SK-N-SH treated with all-trans-retinoic acid at 6 μM for 48 hours (cell line): ENCODE measurements at regions not wholly inside any gene's neighbourhood (a gene's known extent, or its start where the extent isn't known, plus 50 kb on each side); places are given as distances from the start of the nearest gene placed in this dataset.

Experiments used
- ATAC-seq: fragments of 200-7000 bp; cut with Tn5 transposase; 3 replicates; pipeline ENCODE4 v1.9.1; 2020; ENCODE audit warnings: mild to moderate bottlenecking, moderate library complexity
- ARNTL ChIP-seq: fragments of 450-650 bp; formaldehyde crosslinking; IDR thresholded peaks from 2 replicates; pipeline ENCODE4 v1.5.0; 2020; ENCODE audit warnings: low read depth, mild to moderate bottlenecking, moderate library complexity, borderline replicate concordance
- CREB5 ChIP-seq: fragments of 250-450 bp; sonication (Bioruptor Pico); IDR thresholded peaks from 2 replicates; pipeline ENCODE4 v1.5.1; 2020; ENCODE audit warnings: low read depth, mild to moderate bottlenecking, moderate library complexity
- CSDC2 ChIP-seq: fragments of 250-450 bp; sonication (Bioruptor Pico); IDR thresholded peaks from 2 replicates; pipeline ENCODE4 v1.5.0; 2020; ENCODE audit warnings: mild to moderate bottlenecking, moderate library complexity
- CSRNP3 ChIP-seq: fragments of 250-450 bp; sonication (Bioruptor Pico); IDR thresholded peaks from 2 replicates; pipeline ENCODE4 v1.5.1; 2021; ENCODE audit warnings: mild to moderate bottlenecking, moderate library complexity
- ESRRG ChIP-seq: fragments of 250-450 bp; sonication (Bioruptor Pico); IDR thresholded peaks from 2 replicates; pipeline ENCODE4 v1.6.1; 2021; ENCODE audit warnings: mild to moderate bottlenecking
- GLIS3 ChIP-seq: fragments of 250-450 bp; sonication (Bioruptor Pico); IDR thresholded peaks from 2 replicates; pipeline ENCODE4 v1.5.0; 2020; ENCODE audit warnings: mild to moderate bottlenecking, moderate library complexity
- ISL1 ChIP-seq: fragments of 250-450 bp; sonication (Bioruptor Pico); IDR thresholded peaks from 2 replicates; pipeline ENCODE4 v2.1.2; 2022; ENCODE audit warnings: mild to moderate bottlenecking, moderate library complexity
- PATZ1 ChIP-seq: fragments of 250-450 bp; sonication (Bioruptor Pico); IDR thresholded peaks from 2 replicates; pipeline ENCODE4 v1.8.0; 2020; ENCODE audit warnings: mild to moderate bottlenecking, moderate library complexity, borderline replicate concordance
- PPARA ChIP-seq: fragments of 250-450 bp; sonication (Bioruptor Pico); IDR thresholded peaks from 2 replicates; pipeline ENCODE4 v1.5.0; 2020; ENCODE audit warnings: mild to moderate bottlenecking, borderline replicate concordance
- RARB ChIP-seq: fragments of 250-450 bp; sonication (Bioruptor Pico); IDR thresholded peaks from 2 replicates; pipeline ENCODE4 v1.8.0; 2021; ENCODE audit warnings: mild to moderate bottlenecking, moderate library complexity
- SNAI2 ChIP-seq: fragments of 250-450 bp; sonication (Bioruptor Pico); IDR thresholded peaks from 2 replicates; pipeline ENCODE4 v1.5.0; 2020; ENCODE audit warnings: mild to moderate bottlenecking, moderate library complexity
- TCF4 ChIP-seq: fragments of 250-450 bp; sonication (Bioruptor Pico); IDR thresholded peaks from 2 replicates; pipeline ENCODE4 v1.8.0; 2021; ENCODE audit warnings: mild to moderate bottlenecking, moderate library complexity, borderline replicate concordance
- TOX ChIP-seq: fragments of 250-450 bp; sonication (Bioruptor Pico); IDR thresholded peaks from 2 replicates; pipeline ENCODE4 v1.8.0; 2021; ENCODE audit warnings: mild to moderate bottlenecking, moderate library complexity, borderline replicate concordance
- TSHZ2 ChIP-seq: fragments of 250-450 bp; sonication (Bioruptor Pico); IDR thresholded peaks from 2 replicates; pipeline ENCODE4 v1.5.0; 2020; ENCODE audit warnings: mild to moderate bottlenecking, moderate library complexity
- ZC3H10 ChIP-seq: fragments of 250-450 bp; sonication (Bioruptor Pico); IDR thresholded peaks from 2 replicates; pipeline ENCODE4 v1.5.1; 2021; ENCODE audit warnings: mild to moderate bottlenecking, moderate library complexity
- ZFP3 ChIP-seq: fragments of 250-450 bp; sonication (Bioruptor Pico); IDR thresholded peaks from 2 replicates; pipeline ENCODE4 v1.5.0; 2020; ENCODE audit warnings: mild to moderate bottlenecking, moderate library complexity
- ZFP30 ChIP-seq: fragments of 450-650 bp; formaldehyde crosslinking; IDR thresholded peaks from 2 replicates; pipeline ENCODE4 v1.5.0; 2022; ENCODE audit warnings: mild to moderate bottlenecking, moderate library complexity
- ZNF565 ChIP-seq: fragments of 450-650 bp; formaldehyde crosslinking; conservative IDR thresholded peaks from 2 replicates; pipeline ENCODE4 v1.5.0; 2020; ENCODE audit warnings: low read depth, mild to moderate bottlenecking, moderate library complexity
- ZNF70 ChIP-seq: fragments of 450-650 bp; formaldehyde crosslinking; IDR thresholded peaks from 2 replicates; pipeline ENCODE4 v1.5.0; 2020; ENCODE audit warnings: mild to moderate bottlenecking, moderate library complexity
- ZNF8 ChIP-seq: fragments of 450-650 bp; formaldehyde crosslinking; IDR thresholded peaks from 2 replicates; pipeline ENCODE4 v1.5.0; 2020; ENCODE audit warnings: mild to moderate bottlenecking, moderate library complexity

- ATAC-seq: peak; percentile 58
- TF ChIP-seq ZFP30 (CRISPR knock-in tag) (no peak), CSDC2 (CRISPR knock-in tag) (peak; percentile 35; the same call in 1 of the 2 replicates), TOX (CRISPR knock-in tag) (peak; percentile 68; the same call in 1 of the 2 replicates), ZFP3 (CRISPR knock-in tag) (peak; percentile 70; the same call in 1 of the 2 replicates), ZC3H10 (CRISPR knock-in tag) (peak; percentile 82)
Measured at GRCh38 chr14:61147831-61148549, 133.1 kb downstream of the TMEM30B start.

GRCh38 chr14:61147381-61147821 lies 133.7 kb downstream of the TMEM30B start:
- TF ChIP-seq ESRRG (no peak), CSDC2 (CRISPR knock-in tag) (no peak), ZFP30 (CRISPR knock-in tag) (no peak), ISL1 (CRISPR knock-in tag) (no peak), ZNF565 (CRISPR knock-in tag) (no peak), CSRNP3 (CRISPR knock-in tag) (no peak), GLIS3 (CRISPR knock-in tag) (no peak), RARB (CRISPR knock-in tag) (no peak), SNAI2 (CRISPR knock-in tag) (no peak), ZNF8 (CRISPR knock-in tag) (no peak), TCF4 (no peak), CREB5 (CRISPR knock-in tag) (no peak), TSHZ2 (CRISPR knock-in tag) (no peak)
- ATAC-seq: no peak

GRCh38 chr14:61146899-61147298 lies 134.2 kb downstream of the TMEM30B start:
- TF ChIP-seq ESRRG: no peak
- ATAC-seq: no peak

- peak; percentile 65 for ATAC-seq
- TF ChIP-seq CSDC2 (CRISPR knock-in tag) (no peak), PPARA (CRISPR knock-in tag) (peak; percentile 85; the same call in 1 of the 2 replicates), CSRNP3 (CRISPR knock-in tag) (peak; percentile 74; the same call in 1 of the 2 replicates), TSHZ2 (CRISPR knock-in tag) (peak; percentile 91), ISL1 (CRISPR knock-in tag) (peak; percentile 76), ZFP3 (CRISPR knock-in tag) (0 out of 2 replicates have a peak, but pooled peaks have one; percentile 22), ARNTL (CRISPR knock-in tag) (0 out of 2 replicates have a peak, but pooled peaks have one; percentile 44), CREB5 (CRISPR knock-in tag) (no peak), RARB (CRISPR knock-in tag) (no peak), TCF4 (peak; percentile 89), PATZ1 (CRISPR knock-in tag) (0 out of 2 replicates have a peak, but pooled peaks have one; percentile 29), ZNF70 (CRISPR knock-in tag) (0 out of 2 replicates have a peak, but pooled peaks have one; percentile 28), ZNF8 (CRISPR knock-in tag) (peak; percentile 39; the same call in 1 of the 2 replicates)
Measured at GRCh38 chr14:61145903-61146481, 135.1 kb downstream of the TMEM30B start.
